AG04450 (cell line): ENCODE measurements at regions not wholly inside any gene's neighbourhood (a gene's known extent, or its start where the extent isn't known, plus 50 kb on each side); places are given as distances from the start of the nearest gene placed in this dataset.
"Not testable (repeated sequence)": the region's sequence is repeated elsewhere in the genome, so short reads cannot be mapped to it uniquely, and the experiment has no call there.

ENCODE experiments used
- CTCF ChIA-PET: fragments of 300-600, 350-600 bp; formaldehyde crosslinking; extraction: SDS; loops from one replicate; lab custom pipeline; 2022; ENCODE audit warnings: antibody characterized with exemption, inconsistent platforms; lab: Charles Lee
- POLR2A ChIA-PET: fragments of 350-600 bp; formaldehyde crosslinking; extraction: SDS; loops from one replicate; lab custom pipeline; 2021; ENCODE audit warnings: antibody characterized with exemption, inconsistent platforms; lab: Yijun Ruan, JAX
- DNase-seq: peaks from one replicate; pipeline ENCODE4 v3.0.0-alpha.2; 2011; ENCODE audit warnings: low read depth, low spot score
- H3K27ac ChIP-seq: one replicate; pipeline ENCODE4 v1.5.1; 2012; ENCODE audit warnings: low read depth, low read length, control low read depth
- H3K27me3 ChIP-seq: one replicate; pipeline ENCODE4 v1.6.0; 2012; ENCODE audit warnings: low read length; ENCODE audit not compliant: control insufficient read depth, insufficient read depth
- H3K4me3 ChIP-seq: 2 replicates; pipeline ENCODE4 v1.5.1; 2011; ENCODE audit warnings: mild to moderate bottlenecking, low read depth, low read length, control low read depth
- H3K9me3 ChIP-seq: 2 replicates; pipeline ENCODE4 v1.5.1; 2012; ENCODE audit warnings: low read length; ENCODE audit not compliant: control insufficient read depth, insufficient read depth
- TF ChIP-seq, protein P1 (sequence below): IDR thresholded peaks from 2 replicates; pipeline ENCODE4 v1.5.1; 2011; ENCODE audit warnings: low read depth, low read length, control low read depth, inconsistent platforms

DNA sequence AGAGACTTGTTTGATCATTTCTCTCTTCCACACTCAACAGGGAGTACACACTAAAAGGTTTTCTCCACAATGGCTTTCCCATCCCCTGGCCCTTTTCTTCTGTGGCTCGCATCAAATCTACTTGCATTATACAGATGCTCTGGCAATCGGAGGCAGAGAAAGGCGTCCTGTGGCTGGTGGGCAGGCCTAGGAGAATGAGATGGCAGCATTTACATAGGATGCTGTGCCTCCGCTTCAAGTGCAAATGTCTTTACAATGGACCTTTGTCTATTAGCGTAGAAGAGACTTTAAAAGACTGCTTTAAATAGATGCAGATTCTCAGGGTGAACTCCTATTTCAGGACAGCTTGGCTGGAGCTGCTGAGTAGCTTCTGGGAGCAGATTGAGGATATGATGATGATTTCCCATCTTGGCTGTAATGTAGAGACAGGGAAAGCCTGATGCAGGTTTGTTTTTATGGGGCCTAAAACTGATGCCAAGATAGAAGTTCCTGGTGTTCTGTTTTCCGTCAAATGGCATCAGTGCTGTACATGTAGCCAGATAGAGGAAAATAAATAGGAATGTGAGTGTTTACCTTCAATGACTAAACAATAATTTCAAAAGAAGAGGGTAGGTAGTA, 423.4 kb downstream of the RND3 start:
- DNase-seq, result no peak
- TF ChIP-seq, protein P1, sequence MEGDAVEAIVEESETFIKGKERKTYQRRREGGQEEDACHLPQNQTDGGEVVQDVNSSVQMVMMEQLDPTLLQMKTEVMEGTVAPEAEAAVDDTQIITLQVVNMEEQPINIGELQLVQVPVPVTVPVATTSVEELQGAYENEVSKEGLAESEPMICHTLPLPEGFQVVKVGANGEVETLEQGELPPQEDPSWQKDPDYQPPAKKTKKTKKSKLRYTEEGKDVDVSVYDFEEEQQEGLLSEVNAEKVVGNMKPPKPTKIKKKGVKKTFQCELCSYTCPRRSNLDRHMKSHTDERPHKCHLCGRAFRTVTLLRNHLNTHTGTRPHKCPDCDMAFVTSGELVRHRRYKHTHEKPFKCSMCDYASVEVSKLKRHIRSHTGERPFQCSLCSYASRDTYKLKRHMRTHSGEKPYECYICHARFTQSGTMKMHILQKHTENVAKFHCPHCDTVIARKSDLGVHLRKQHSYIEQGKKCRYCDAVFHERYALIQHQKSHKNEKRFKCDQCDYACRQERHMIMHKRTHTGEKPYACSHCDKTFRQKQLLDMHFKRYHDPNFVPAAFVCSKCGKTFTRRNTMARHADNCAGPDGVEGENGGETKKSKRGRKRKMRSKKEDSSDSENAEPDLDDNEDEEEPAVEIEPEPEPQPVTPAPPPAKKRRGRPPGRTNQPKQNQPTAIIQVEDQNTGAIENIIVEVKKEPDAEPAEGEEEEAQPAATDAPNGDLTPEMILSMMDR, result no peak
- Histone ChIP-seq H3K9me3 (no peaks in the 10 kb centered on the region), H3K4me3 (no peak overlapping the region), H3K27me3 (no peaks in the 10 kb centered on the region), H3K27ac (no peak overlapping the region)
- CTCF ChIA-PET, result interaction anchor here (0.5 kb wide), 1 partner anchor 63 kb away, joined by 3 read pairs; no protein-coding TSS in a partner anchor
- POLR2A ChIA-PET, result no interaction called here

DNA sequence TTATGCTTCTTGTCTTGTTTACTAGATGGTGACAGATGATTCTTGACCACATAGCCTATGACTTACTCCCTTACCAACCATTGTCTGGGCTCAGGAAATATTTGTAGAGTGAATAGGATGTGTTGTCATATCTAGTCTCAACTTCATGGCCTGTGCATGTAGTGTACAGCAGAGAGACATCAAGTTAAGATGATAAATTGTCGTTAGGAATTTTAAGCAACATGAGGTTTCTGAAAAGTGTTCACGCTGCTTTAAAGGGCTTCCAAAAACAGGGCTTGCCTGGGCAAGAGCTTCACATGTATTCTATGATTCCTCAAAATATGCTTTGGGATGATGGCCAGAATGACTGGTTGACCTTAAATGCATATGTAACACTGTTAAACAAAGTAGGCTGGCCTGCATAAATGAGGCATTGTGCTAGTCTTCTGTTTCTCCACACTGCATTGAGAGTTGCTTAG, 424.0 kb downstream of the RND3 start:
- no peak overlapping the region for H3K4me3 ChIP-seq
- ChIA-PET CTCF (interaction anchor here (0.5 kb wide), 1 partner anchor 62 kb away, joined by 3 read pairs; no protein-coding TSS in a partner anchor), POLR2A (no interaction called here)
- H3K9me3 ChIP-seq, result no peaks in the 10 kb centered on the region
- TF ChIP-seq, protein P1, result no peak
- no peak overlapping the region for H3K27ac ChIP-seq
- no peak for DNase-seq
- H3K27me3 ChIP-seq, result no peaks in the 10 kb centered on the region

DNA sequence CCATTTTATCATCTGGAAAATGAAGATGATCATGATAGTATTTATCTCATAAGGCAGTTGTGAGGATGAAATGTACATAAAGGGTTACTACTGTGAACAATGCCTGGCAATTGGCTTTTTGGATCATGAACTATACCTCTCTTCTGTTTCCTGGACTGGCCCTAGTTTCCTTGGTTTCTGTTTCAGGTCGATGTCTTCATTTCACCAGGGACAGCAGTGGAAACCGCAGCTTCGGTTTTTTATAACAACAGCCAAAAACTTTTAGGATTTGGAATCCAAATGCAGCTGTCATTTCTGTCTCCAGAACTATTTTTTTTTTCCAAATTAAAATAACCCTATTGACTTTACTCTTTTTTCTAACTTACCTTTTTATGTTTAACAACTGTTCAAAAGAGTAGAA, 425.1 kb downstream of the RND3 start:
- no peaks in the 10 kb centered on the region for H3K9me3 ChIP-seq
- TF ChIP-seq, protein P1, result no peak
- H3K4me3 ChIP-seq, result no peak overlapping the region
- H3K27me3 ChIP-seq, result no peaks in the 10 kb centered on the region
- no peak for DNase-seq
- CTCF ChIA-PET, result interaction anchor here (0.6 kb wide), 1 partner anchor 14 kb away, joined by 3 read pairs; no protein-coding TSS in a partner anchor
- no peak overlapping the region for H3K27ac ChIP-seq
- POLR2A ChIA-PET, result no interaction called here

DNA sequence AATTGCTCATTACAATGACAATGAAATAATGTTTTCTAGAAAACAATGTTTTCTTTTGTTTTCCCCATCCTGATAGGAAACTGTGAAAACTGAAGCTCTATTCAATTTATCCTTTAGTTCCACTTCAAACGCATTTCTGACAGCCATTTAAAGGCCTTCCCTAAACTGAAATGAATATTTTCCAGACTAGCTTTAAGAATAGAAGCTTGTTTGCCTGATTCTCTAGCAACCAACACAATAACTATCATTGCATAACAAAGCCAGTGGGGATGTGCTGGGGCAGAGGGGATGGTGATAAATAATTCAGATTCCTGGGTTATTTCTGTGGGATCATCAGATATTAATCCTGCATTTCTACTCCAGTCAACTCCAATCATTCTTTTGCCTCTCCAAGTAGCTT, 427.1 kb downstream of the RND3 start:
- Histone ChIP-seq H3K27me3 (no peaks in the 10 kb centered on the region), H3K9me3 (no peaks in the 10 kb centered on the region), H3K4me3 (no peak overlapping the region), H3K27ac (no peak overlapping the region)
- TF ChIP-seq, protein P1, result no peak
- no peak for DNase-seq
- POLR2A ChIA-PET, result no interaction called here
- CTCF ChIA-PET, result interaction anchor here (0.6 kb wide), 1 partner anchor 464 kb away, joined by 3 read pairs; no protein-coding TSS in a partner anchor

DNA sequence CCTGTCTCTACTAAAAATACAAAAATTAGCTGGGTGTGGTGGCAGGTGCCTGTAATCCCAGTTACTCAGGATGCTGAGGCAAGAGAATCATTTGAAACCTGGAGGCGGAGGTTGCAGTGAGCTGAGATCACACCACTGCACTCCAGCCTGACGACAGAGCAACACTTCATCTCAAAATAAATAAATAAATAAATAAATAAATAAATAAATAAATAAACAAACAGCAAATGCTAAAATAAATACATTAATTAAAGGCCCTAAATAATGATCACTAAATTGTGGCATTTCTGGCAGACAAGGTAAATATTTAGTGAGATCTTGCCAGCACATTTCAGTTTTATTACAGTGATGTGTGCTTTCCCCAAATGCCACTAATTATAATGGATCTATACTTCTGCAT, 427.8 kb downstream of the RND3 start:
- DNase-seq, H3K27ac ChIP-seq, CTCF ChIA-PET, H3K4me3 ChIP-seq, H3K9me3 ChIP-seq, H3K27me3 ChIP-seq, POLR2A ChIA-PET: not testable (repeated sequence)
